GM12801 (cell line): ENCODE measurements at regions not wholly inside any gene's neighbourhood (a gene's known extent, or its start where the extent isn't known, plus 50 kb on each side); places are given as distances from the start of the nearest gene placed in this dataset.

Experiments
- CTCF ChIP-seq: IDR thresholded peaks from one replicate; pipeline ENCODE4 v1.5.1; 2011; ENCODE audit warnings: control low read depth; ENCODE audit not compliant: insufficient read length; ENCODE audit errors: extremely low read depth

- TF ChIP-seq CTCF = no peak
Measured at GRCh38 chr1:5659606-5660005, 332.6 kb downstream of the NPHP4 start.

GRCh38 chr1:5658340-5659316 is 333.6 kb downstream of the NPHP4 start:
- no peak for TF ChIP-seq CTCF

- no peak for TF ChIP-seq CTCF
Measured at GRCh38 chr1:5651964-5652821, 340.0 kb downstream of the NPHP4 start.

GRCh38 chr1:5651473-5651872 is 340.8 kb downstream of the NPHP4 start:
- no peak for TF ChIP-seq CTCF

- no peak for TF ChIP-seq CTCF
Measured at GRCh38 chr1:5651027-5651410, 341.2 kb downstream of the NPHP4 start.

- TF ChIP-seq CTCF = no peak
Measured at GRCh38 chr1:5650283-5651026, 341.8 kb downstream of the NPHP4 start.

- TF ChIP-seq CTCF = no peak
Measured at GRCh38 chr1:5649795-5650194, 342.4 kb downstream of the NPHP4 start.
